RKO (cell line): ENCODE measurements at regions not wholly inside any gene's neighbourhood (a gene's known extent, or its start where the extent isn't known, plus 50 kb on each side); places are given as distances from the start of the nearest gene placed in this dataset.
A peak's percentile ranks its signal among the peaks of the same experiment; 100 is the strongest.

Experiments
- DNase-seq: peaks from one replicate; pipeline ENCODE4 v3.0.0-alpha.2; 2016; ENCODE audit warnings: low spot score

DNA sequence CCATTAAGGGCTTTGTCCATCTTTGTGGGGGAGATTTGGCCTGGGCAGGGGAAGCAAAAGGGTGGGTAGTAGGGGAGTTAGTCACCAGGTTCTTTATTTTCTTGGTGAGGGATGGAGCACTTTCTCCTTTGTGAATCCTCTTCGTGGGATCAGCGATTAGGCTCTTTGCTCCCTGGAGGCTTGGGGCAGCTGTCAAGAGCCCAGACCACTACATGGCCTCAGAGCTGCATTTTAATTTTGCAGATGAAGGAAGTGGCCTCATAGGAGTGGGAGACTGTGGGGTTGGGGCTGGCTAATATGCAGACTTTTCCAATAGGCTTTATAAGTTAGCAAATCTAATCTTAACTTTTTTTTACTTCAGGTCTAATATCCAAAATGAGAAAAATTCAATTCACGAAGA lies 168.1 kb upstream of the DEFB112 start:
- no peak for DNase-seq

DNA sequence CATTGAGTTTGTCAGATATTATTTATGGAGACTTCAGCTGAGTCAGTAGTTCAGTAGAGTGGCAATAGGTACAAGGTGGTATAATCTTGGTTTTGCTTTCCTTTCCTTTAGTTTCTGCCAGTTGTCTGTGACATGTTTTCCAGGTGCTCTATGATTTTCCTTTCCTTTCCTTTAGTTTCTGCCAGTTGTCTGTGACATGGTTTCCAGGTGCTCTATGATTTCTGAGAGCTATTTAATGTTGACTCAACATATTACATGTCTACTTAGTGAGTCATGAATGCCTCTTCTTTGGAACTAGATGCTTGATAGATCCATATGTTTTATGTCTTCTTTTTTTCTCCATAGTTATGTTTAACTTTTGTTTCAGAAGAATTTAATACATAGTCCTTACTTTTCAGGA lies 186.4 kb upstream of the DEFB112 start:
- DNase-seq, result no peak

DNA sequence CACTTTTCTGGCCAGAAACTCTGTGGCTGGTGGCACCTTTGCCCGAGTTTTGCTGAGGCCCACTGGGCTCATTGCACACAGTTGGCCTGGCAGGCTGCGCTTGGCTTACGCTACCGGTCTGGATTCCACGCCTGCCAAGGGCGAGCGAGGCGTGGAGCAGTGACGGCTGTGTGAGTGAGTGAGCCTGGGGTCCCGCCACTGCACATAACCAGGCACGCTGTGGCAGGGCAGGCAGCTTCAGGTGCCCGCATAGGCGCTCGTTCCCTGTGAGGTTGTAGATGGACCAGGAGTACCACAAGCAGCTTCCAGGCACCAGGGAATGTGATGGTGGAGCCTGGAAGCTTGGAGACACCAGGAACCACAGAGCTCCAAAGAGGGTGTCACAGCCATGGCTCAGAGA lies 190.1 kb upstream of the DEFB112 start:
- DNase-seq, result no peak

- no peak for DNase-seq
Observed at GRCh38 chr6:50240986-50241385, 191.3 kb upstream of the DEFB112 start.

DNA sequence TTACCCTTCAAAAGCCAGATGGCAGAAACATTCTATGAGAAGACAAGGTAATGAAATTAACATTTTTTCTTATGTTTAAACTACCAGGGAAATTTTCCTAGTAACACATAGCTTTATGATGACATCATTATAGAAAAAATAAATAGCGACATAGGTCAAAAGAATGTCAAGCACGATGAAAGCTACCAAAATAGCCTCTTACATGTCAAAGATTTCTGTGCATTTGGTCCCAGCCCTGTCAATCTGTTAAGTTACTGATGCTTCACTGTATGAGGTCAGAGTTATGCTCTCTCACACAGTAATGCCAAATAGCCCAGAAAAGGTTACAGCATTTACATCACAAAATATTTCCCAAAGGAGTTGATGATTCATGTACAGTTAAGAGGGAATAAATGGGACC lies 199.8 kb upstream of the DEFB112 start:
- DNase-seq, result peak; percentile 28

- DNase-seq, result no peak
Observed at GRCh38 chr6:50257322-50257721, 207.6 kb upstream of the DEFB112 start.

DNA sequence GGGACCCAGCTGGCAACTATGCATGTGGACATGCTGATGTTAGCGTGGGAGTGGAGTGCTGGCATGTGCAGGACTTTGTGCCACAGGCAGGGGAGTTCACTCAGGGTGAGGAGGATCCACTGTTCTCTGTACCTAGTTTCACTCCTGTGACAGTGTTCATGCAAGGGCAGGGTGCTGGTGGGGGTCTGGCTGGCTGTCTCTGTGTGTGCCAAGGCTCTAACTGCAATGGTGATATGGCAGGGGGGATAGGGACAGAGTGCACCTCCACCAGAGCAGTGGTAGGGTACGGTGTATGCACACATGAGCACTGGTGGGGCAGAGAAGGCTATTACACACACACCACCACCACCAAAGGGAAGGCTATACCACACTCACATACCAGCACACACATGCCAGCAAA lies 210.2 kb upstream of the DEFB112 start:
- DNase-seq, result no peak

DNA sequence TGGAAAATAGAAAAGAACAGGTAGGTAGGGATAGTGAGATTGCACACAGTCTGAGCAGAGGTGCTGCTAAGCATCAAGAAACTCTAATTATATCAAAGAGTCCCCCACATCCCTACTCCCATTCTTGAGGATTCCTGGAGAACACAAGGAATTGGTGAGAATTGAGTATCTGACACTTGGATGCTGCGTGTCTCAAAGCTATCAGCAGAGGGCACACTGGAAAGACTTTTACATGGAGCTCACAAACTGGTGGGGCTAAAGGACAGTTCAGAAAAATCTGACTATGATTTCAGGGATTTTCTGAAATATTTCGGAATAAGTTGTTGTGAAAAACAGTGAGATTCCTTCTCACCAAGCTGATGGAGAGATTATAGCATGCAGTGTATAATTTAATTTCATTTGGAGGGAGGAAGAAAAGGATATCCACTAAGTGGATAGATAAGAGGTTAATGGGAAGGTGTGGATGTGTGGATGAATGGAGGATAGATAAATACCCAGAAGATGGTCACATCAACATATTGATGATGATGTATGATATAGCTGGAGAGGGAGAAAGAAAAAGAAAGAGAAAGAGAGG lies 215.4 kb upstream of the DEFB112 start:
- DNase-seq, result peak; percentile 34

DNA sequence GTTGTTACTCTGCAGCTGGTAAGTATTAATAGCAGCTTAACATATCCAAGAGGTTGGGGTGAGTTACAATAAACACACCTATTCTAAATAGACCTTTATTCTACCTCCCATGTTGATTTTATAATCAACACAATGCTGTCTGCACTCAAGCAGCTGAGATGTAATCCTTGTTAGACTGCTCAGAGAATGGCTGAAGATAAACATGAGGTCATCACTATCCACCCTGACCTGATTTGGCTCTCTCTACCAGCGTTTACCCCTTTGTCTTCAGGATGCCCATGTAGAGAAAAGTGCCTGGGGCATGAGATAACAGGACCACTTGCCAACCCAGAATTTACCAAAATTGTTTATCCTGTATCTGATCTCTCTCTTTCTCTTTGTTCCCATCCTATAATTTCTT lies 220.7 kb upstream of the DEFB112 start:
- no peak for DNase-seq

- DNase-seq, result no peak
Observed at GRCh38 chr6:50271266-50271665, 221.5 kb upstream of the DEFB112 start.

- no peak for DNase-seq
Observed at GRCh38 chr6:50271817-50272216, 222.1 kb upstream of the DEFB112 start.

- no peak for DNase-seq
Observed at GRCh38 chr6:50272611-50273010, 222.9 kb upstream of the DEFB112 start.

GRCh38 chr6:50276771-50277261 lies 227.1 kb upstream of the DEFB112 start:
- DNase-seq, result no peak

- DNase-seq, result no peak
Observed at GRCh38 chr6:50277774-50278173, 228.0 kb upstream of the DEFB112 start.

GRCh38 chr6:50278663-50279062 lies 228.9 kb upstream of the DEFB112 start:
- no peak for DNase-seq

DNA sequence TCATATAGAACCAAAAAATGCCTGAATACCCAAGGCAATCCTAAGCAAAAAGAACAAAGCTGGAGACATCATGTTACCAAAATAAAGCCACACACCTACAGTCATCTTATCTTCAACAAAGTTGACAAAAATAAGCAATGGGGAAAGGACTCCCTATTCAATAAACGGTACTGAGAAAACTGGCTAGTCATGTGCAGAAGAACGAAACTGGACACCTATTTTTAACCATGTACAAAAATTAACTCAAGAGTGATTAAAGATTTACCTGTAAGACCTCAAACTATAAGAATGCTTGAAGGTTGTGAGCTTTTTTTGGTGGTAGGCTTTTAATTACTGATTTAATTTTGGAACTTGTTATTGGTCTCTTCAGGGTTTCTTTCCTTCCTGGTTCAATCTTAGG lies 236.0 kb upstream of the DEFB112 start:
- no peak for DNase-seq

DNA sequence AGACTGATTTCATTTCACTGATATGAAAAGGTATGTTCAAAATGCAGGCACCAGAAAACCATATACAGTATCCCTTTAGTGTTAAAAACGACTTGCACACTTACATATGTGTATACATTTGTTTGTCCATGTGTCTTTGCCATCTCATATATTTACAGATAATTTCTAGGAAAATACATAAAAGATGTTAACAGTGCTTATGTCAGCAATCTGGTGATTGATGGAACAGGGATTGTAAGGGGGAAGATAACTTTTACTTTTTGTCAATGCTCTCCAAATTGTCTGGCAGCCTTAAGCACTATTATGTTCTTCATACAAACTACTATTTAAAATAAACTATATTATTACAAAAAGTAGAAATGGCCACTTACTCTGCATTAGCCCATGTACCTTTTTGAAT lies 238.5 kb upstream of the DEFB112 start:
- DNase-seq, result no peak

DNA sequence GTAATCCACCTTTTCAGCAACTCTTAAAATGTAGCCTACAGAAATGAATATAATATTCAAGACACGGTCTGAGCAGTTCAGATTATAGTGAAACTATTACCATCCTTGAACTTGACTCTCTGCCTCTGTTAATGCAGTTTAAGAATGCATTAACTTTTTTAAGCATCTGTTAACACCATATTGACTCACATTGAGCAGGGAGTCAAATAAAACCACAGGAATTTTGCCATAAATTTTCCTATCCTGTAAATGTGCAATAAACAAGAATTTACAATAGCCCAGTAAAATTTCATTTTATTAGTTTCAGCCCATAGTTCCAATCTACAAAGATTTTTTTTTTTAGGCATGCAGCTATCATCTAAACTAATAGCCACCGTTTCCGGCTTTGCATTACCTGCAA lies 239.2 kb upstream of the DEFB112 start:
- DNase-seq, result no peak

DNA sequence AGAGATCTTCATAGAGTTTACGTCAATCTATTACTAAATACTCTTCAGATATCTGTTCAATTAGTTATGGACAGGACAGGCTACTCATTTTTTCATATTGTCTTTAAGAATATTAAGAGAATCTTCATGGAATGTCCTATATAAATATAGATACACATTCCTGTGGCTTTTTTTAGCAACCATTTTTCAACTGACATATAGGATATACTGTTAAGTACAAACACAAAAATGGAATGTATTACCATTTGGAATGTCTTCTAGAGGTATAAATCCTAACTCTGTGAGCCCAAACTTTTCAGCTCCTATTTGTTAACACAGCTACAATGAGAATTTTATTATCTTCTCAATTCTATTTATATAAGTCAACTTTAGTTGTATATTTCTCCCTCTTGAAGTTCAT lies 239.6 kb upstream of the DEFB112 start:
- DNase-seq, result no peak

DNA sequence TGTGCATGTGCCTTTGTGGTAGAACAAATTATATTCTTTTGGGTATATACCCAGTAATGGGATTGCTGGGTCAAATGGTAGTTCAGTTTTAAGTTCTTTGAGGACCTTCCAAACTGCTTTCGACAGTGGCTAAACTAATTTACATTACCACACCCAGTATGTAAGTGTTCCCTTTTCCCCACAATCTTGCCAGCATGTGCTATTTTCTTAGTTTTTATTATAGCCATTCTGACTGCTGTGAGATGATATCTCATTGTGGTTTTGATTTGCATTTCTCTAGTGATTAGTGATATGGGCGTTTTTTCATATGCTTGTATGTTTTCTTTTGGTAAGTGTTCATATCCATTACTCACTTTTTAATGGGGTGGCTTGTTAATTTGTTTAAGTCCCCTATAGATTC lies 251.6 kb upstream of the DEFB112 start:
- no peak for DNase-seq

- DNase-seq, result peak; percentile 59
Observed at GRCh38 chr6:50305660-50306059, 255.9 kb upstream of the DEFB112 start.

- no peak for DNase-seq
Observed at GRCh38 chr6:50318536-50318935, 268.8 kb upstream of the DEFB112 start.

GRCh38 chr6:50330347-50330746 lies 280.6 kb upstream of the DEFB112 start:
- no peak for DNase-seq

DNA sequence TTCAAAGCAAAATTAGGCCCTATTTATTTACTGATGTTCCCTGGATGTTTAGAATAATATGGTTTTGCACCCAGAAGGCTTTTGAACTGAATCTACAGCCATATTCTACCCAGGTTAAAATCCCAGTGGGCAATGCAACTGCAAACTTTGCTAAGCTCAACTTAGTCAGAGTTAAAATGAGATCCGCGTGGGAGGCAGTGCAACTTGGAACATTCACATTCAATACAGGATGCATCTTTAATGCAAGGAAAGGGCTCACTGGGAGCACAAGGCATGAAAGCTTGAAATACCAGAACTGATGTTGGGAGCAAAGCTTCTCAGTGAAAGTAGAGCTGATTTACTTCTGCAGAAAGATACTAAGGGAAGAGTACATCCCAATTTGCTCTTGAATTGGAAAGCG lies 281.2 kb upstream of the DEFB112 start:
- no peak for DNase-seq

GRCh38 chr6:50333696-50334095 lies 284.0 kb upstream of the DEFB112 start:
- DNase-seq, result no peak
